ENCODE measurements at regions not wholly inside any gene's neighbourhood (a gene's known extent, or its start where the extent isn't known, plus 50 kb on each side); places are given as distances from the start of the nearest gene placed in this dataset.

- Mint-ChIP-seq H3K27me3 (ENCODE audit: low read depth) (no peaks in the 10 kb centered on the region), H3K9me3 (peaks cover 18% of the 10 kb centered on the region), H3K4me3 (no peak overlapping the region), H3K36me3 (ENCODE audit: insufficient read depth) (no peaks in the 10 kb centered on the region), H3K4me1 (ENCODE audit: low read depth) (no peaks in the 10 kb centered on the region)
- ATAC-seq (no peak), DNase-seq (no peak)
Measured at GRCh38 chr4:45745741-45746140, 378.1 kb downstream of the GABRG1 start.

GRCh38 chr4:45741897-45742296 lies 382.0 kb downstream of the GABRG1 start:
- DNase-seq (no peak), ATAC-seq (no peak)
- no peak overlapping the region for H3K4me3 Mint-ChIP-seq
- peaks cover 26% of the 10 kb centered on the region for H3K9me3 Mint-ChIP-seq
- H3K27me3 Mint-ChIP-seq (ENCODE audit: low read depth) = no peaks in the 10 kb centered on the region
- H3K36me3 Mint-ChIP-seq (ENCODE audit: insufficient read depth) = no peaks in the 10 kb centered on the region
- H3K4me1 Mint-ChIP-seq (ENCODE audit: low read depth) = no peaks in the 10 kb centered on the region

- Mint-ChIP-seq H3K36me3 (ENCODE audit: insufficient read depth) (no peaks in the 10 kb centered on the region), H3K4me3 (no peak overlapping the region), H3K4me1 (ENCODE audit: low read depth) (no peaks in the 10 kb centered on the region), H3K9me3 (peaks cover 2% of the 10 kb centered on the region), H3K27me3 (ENCODE audit: low read depth) (no peaks in the 10 kb centered on the region)
- no peak for ATAC-seq
- DNase-seq = no peak
Measured at GRCh38 chr4:45732161-45732560, 391.7 kb downstream of the GABRG1 start.

GRCh38 chr4:45716093-45716492 lies 407.8 kb downstream of the GABRG1 start:
- Mint-ChIP-seq H3K4me3 (no peak overlapping the region), H3K9me3 (peaks cover 37% of the 10 kb centered on the region), H3K27me3 (ENCODE audit: low read depth) (no peaks in the 10 kb centered on the region), H3K4me1 (ENCODE audit: low read depth) (no peaks in the 10 kb centered on the region), H3K36me3 (ENCODE audit: insufficient read depth) (no peaks in the 10 kb centered on the region)
- DNase-seq (no peak), ATAC-seq (no peak)

- H3K9me3 Mint-ChIP-seq = peaks cover 30% of the 10 kb centered on the region
- ATAC-seq = no peak
- H3K4me1 Mint-ChIP-seq (ENCODE audit: low read depth) = no peaks in the 10 kb centered on the region
- H3K4me3 Mint-ChIP-seq = no peak overlapping the region
- no peaks in the 10 kb centered on the region for H3K27me3 Mint-ChIP-seq (ENCODE audit: low read depth)
- no peaks in the 10 kb centered on the region for H3K36me3 Mint-ChIP-seq (ENCODE audit: insufficient read depth)
- DNase-seq = no peak
Measured at GRCh38 chr4:45713996-45714395, 409.9 kb downstream of the GABRG1 start.

GRCh38 chr4:45701621-45702020 lies 422.2 kb downstream of the GABRG1 start:
- no peak for DNase-seq
- Mint-ChIP-seq H3K27me3 (ENCODE audit: low read depth) (no peaks in the 10 kb centered on the region), H3K4me3 (no peak overlapping the region), H3K36me3 (ENCODE audit: insufficient read depth) (no peaks in the 10 kb centered on the region), H3K9me3 (peaks cover 8% of the 10 kb centered on the region), H3K4me1 (ENCODE audit: low read depth) (no peaks in the 10 kb centered on the region)
- no peak for ATAC-seq

GRCh38 chr4:45693746-45694145 lies 430.1 kb downstream of the GABRG1 start:
- no peak for ATAC-seq
- no peak overlapping the region for H3K4me3 Mint-ChIP-seq
- H3K27me3 Mint-ChIP-seq (ENCODE audit: low read depth) = no peaks in the 10 kb centered on the region
- peaks cover 17% of the 10 kb centered on the region for H3K9me3 Mint-ChIP-seq
- no peaks in the 10 kb centered on the region for H3K36me3 Mint-ChIP-seq (ENCODE audit: insufficient read depth)
- no peaks in the 10 kb centered on the region for H3K4me1 Mint-ChIP-seq (ENCODE audit: low read depth)
- no peak for DNase-seq

GRCh38 chr4:45692131-45692735 lies 431.6 kb downstream of the GABRG1 start:
- no peak for ATAC-seq
- no peak overlapping the region for H3K4me3 Mint-ChIP-seq
- no peaks in the 10 kb centered on the region for H3K4me1 Mint-ChIP-seq (ENCODE audit: low read depth)
- no peak for DNase-seq
- no peaks in the 10 kb centered on the region for H3K27me3 Mint-ChIP-seq (ENCODE audit: low read depth)
- H3K9me3 Mint-ChIP-seq = peaks cover 17% of the 10 kb centered on the region
- H3K36me3 Mint-ChIP-seq (ENCODE audit: insufficient read depth) = no peaks in the 10 kb centered on the region

- no peak overlapping the region for H3K4me3 Mint-ChIP-seq
Measured at GRCh38 chr4:45688341-45688740, 435.5 kb downstream of the GABRG1 start.

GRCh38 chr4:45679411-45679810 lies 444.4 kb downstream of the GABRG1 start:
- H3K36me3 Mint-ChIP-seq (ENCODE audit: insufficient read depth) = no peaks in the 10 kb centered on the region
- DNase-seq = no peak
- no peak overlapping the region for H3K4me3 Mint-ChIP-seq
- H3K4me1 Mint-ChIP-seq (ENCODE audit: low read depth) = no peaks in the 10 kb centered on the region
- no peak for ATAC-seq
- no peaks in the 10 kb centered on the region for H3K27me3 Mint-ChIP-seq (ENCODE audit: low read depth)
- peaks cover 14% of the 10 kb centered on the region for H3K9me3 Mint-ChIP-seq

More at GRCh38 chr4:45688341-45688740, 435.5 kb downstream of the GABRG1 start:
- H3K36me3 Mint-ChIP-seq (ENCODE audit: insufficient read depth) = no peaks in the 10 kb centered on the region
- no peaks in the 10 kb centered on the region for H3K4me1 Mint-ChIP-seq (ENCODE audit: low read depth)
- no peak for DNase-seq
- no peaks in the 10 kb centered on the region for H3K27me3 Mint-ChIP-seq (ENCODE audit: low read depth)
- peaks cover 16% of the 10 kb centered on the region for H3K9me3 Mint-ChIP-seq
- ATAC-seq = no peak

GRCh38 chr4:45668128-45668527 lies 455.7 kb downstream of the GABRG1 start:
- Mint-ChIP-seq H3K27me3 (ENCODE audit: low read depth) (no peaks in the 10 kb centered on the region), H3K4me3 (no peak overlapping the region), H3K9me3 (peaks cover 4% of the 10 kb centered on the region), H3K36me3 (ENCODE audit: insufficient read depth) (no peaks in the 10 kb centered on the region), H3K4me1 (ENCODE audit: low read depth) (no peaks in the 10 kb centered on the region)
- ATAC-seq (no peak), DNase-seq (no peak)

- peaks cover under 1% of the 10 kb centered on the region for H3K9me3 Mint-ChIP-seq
- no peaks in the 10 kb centered on the region for H3K36me3 Mint-ChIP-seq (ENCODE audit: insufficient read depth)
- H3K27me3 Mint-ChIP-seq (ENCODE audit: low read depth) = no peaks in the 10 kb centered on the region
- DNase-seq (no peak), ATAC-seq (no peak)
- H3K4me3 Mint-ChIP-seq = no peak overlapping the region
- no peaks in the 10 kb centered on the region for H3K4me1 Mint-ChIP-seq (ENCODE audit: low read depth)
Measured at GRCh38 chr4:45663628-45664081, 460.2 kb downstream of the GABRG1 start.

GRCh38 chr4:45663003-45663402 lies 460.9 kb downstream of the GABRG1 start:
- Mint-ChIP-seq H3K36me3 (ENCODE audit: insufficient read depth) (no peaks in the 10 kb centered on the region), H3K4me3 (no peak overlapping the region), H3K27me3 (ENCODE audit: low read depth) (no peaks in the 10 kb centered on the region), H3K9me3 (no peaks in the 10 kb centered on the region), H3K4me1 (ENCODE audit: low read depth) (no peaks in the 10 kb centered on the region)
- no peak for ATAC-seq
- no peak for DNase-seq

GRCh38 chr4:45661893-45662292 lies 462.0 kb downstream of the GABRG1 start:
- H3K9me3 Mint-ChIP-seq = no peaks in the 10 kb centered on the region
- DNase-seq = no peak
- ATAC-seq = no peak
- H3K36me3 Mint-ChIP-seq (ENCODE audit: insufficient read depth) = no peaks in the 10 kb centered on the region
- H3K4me3 Mint-ChIP-seq = no peak overlapping the region
- no peaks in the 10 kb centered on the region for H3K27me3 Mint-ChIP-seq (ENCODE audit: low read depth)
- no peaks in the 10 kb centered on the region for H3K4me1 Mint-ChIP-seq (ENCODE audit: low read depth)

GRCh38 chr4:45650545-45650944 lies 473.3 kb downstream of the GABRG1 start:
- no peaks in the 10 kb centered on the region for H3K36me3 Mint-ChIP-seq (ENCODE audit: insufficient read depth)
- H3K9me3 Mint-ChIP-seq = peaks cover 10% of the 10 kb centered on the region
- H3K4me1 Mint-ChIP-seq (ENCODE audit: low read depth) = no peaks in the 10 kb centered on the region
- H3K27me3 Mint-ChIP-seq (ENCODE audit: low read depth) = no peaks in the 10 kb centered on the region
- no peak for ATAC-seq
- DNase-seq = no peak
- no peak overlapping the region for H3K4me3 Mint-ChIP-seq

GRCh38 chr4:45648846-45649245 lies 475.0 kb downstream of the GABRG1 start:
- no peak for ATAC-seq
- Mint-ChIP-seq H3K9me3 (peaks cover 8% of the 10 kb centered on the region), H3K4me1 (ENCODE audit: low read depth) (no peaks in the 10 kb centered on the region), H3K27me3 (ENCODE audit: low read depth) (no peaks in the 10 kb centered on the region), H3K36me3 (ENCODE audit: insufficient read depth) (no peaks in the 10 kb centered on the region), H3K4me3 (no peak overlapping the region)
- no peak for DNase-seq

Measured in activated T-cell treated with anti-CD3 and anti-CD28 coated beads, Interleukin-2, amount 50 U/mL, for 4 hours (primary cell).